ENCODE measurements at regions not wholly inside any gene's neighbourhood (a gene's known extent, or its start where the extent isn't known, plus 50 kb on each side); places are given as distances from the start of the nearest gene placed in this dataset.

DNA sequence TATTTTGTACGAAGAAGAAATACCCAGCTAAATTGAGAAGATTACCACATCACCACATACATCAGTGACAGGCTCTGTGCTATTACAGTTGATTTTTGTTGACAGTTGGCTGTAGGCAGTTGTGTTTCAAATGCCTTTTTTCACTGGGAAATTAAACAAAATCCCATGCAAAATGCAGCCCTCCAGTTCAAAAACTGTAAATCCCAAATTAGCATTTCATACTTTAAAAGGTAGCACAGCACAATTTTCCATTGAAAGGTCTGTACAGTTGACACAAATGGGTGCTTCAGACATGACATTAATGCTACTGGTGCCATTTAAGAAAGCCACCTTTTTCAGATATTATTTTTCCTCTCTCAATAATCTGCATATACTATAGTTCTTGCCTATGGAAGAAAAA, 807.2 kb downstream of the BCL11A start:
- Mint-ChIP-seq H3K9me3 (no peaks in the 10 kb centered on the region), H3K4me3 (no peak overlapping the region), H3K36me3 (ENCODE audit: low read depth) (no peaks in the 10 kb centered on the region)

GRCh38 chr2:59745085-59745484, 808.4 kb downstream of the BCL11A start:
- TF ChIP-seq, protein P1, sequence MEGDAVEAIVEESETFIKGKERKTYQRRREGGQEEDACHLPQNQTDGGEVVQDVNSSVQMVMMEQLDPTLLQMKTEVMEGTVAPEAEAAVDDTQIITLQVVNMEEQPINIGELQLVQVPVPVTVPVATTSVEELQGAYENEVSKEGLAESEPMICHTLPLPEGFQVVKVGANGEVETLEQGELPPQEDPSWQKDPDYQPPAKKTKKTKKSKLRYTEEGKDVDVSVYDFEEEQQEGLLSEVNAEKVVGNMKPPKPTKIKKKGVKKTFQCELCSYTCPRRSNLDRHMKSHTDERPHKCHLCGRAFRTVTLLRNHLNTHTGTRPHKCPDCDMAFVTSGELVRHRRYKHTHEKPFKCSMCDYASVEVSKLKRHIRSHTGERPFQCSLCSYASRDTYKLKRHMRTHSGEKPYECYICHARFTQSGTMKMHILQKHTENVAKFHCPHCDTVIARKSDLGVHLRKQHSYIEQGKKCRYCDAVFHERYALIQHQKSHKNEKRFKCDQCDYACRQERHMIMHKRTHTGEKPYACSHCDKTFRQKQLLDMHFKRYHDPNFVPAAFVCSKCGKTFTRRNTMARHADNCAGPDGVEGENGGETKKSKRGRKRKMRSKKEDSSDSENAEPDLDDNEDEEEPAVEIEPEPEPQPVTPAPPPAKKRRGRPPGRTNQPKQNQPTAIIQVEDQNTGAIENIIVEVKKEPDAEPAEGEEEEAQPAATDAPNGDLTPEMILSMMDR (IDR thresholded peaks at IDR 0.05; ENCODE audit: unreplicated experiment in 3 of 3): no peak
- H3K36me3 Mint-ChIP-seq (ENCODE audit: low read depth): no peaks in the 10 kb centered on the region
- no peaks in the 10 kb centered on the region for H3K9me3 Mint-ChIP-seq
- no peak overlapping the region for H3K27ac Mint-ChIP-seq
- H3K4me3 Mint-ChIP-seq: no peak overlapping the region
- H3K4me1 Mint-ChIP-seq: no peaks in the 10 kb centered on the region
- no peaks in the 10 kb centered on the region for H3K27me3 Mint-ChIP-seq (ENCODE audit: low read depth)

More for the DNA sequence above, 807.2 kb downstream of the BCL11A start:
- no peaks in the 10 kb centered on the region for H3K27me3 Mint-ChIP-seq (ENCODE audit: low read depth)
- H3K4me1 Mint-ChIP-seq: no peaks in the 10 kb centered on the region
- TF ChIP-seq, protein P1 (IDR thresholded peaks at IDR 0.05; ENCODE audit: unreplicated experiment in 3 of 3): no peak
- no peak overlapping the region for H3K27ac Mint-ChIP-seq

DNA sequence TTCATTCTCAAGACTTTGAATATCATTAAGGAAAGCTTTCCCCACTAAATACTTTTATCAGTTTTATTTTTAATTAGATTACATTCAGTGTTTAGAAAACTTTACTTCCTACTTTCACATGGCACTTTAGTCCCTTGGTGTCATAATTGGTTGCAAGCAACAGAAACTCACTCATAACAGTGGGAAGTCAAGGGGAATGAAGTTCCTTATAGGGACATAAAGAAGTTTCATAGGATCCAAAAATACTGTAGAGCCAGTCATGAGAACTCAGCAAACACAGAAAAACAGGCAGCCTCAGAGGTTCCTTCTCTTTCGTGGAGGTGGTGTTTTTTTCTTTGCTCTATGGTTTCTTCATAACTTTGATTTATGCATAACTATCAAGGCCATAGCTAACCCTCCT, 809.0 kb downstream of the BCL11A start:
- no peaks in the 10 kb centered on the region for H3K9me3 Mint-ChIP-seq
- H3K4me3 Mint-ChIP-seq: no peak overlapping the region
- H3K27me3 Mint-ChIP-seq (ENCODE audit: low read depth): no peaks in the 10 kb centered on the region
- no peak overlapping the region for H3K27ac Mint-ChIP-seq
- no peaks in the 10 kb centered on the region for H3K4me1 Mint-ChIP-seq
- TF ChIP-seq, protein P1 (IDR thresholded peaks at IDR 0.05; ENCODE audit: unreplicated experiment in 3 of 3): no peak
- no peaks in the 10 kb centered on the region for H3K36me3 Mint-ChIP-seq (ENCODE audit: low read depth)

DNA sequence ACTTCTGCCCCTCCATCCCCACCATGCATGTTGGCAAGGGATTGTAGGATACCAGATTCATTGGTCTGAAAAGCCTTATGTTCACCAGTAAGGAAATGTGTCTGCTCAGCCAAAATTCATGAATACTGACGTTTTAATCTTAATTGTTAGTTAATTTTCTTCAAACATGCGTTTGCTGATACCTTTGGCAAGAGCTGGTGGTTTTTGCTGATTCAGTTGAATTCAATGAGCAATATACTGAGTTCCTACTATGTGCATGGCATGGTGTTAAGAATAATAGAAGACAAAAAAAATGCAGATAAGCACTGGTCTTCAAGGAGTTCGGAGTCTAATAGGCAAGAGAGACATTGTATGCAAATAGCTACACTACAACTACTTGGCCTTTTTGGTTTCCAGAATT, 811.6 kb downstream of the BCL11A start:
- no peaks in the 10 kb centered on the region for H3K36me3 Mint-ChIP-seq (ENCODE audit: low read depth)
- no peaks in the 10 kb centered on the region for H3K4me1 Mint-ChIP-seq
- H3K4me3 Mint-ChIP-seq: no peak overlapping the region
- H3K9me3 Mint-ChIP-seq: no peaks in the 10 kb centered on the region
- no peak overlapping the region for H3K27ac Mint-ChIP-seq
- H3K27me3 Mint-ChIP-seq (ENCODE audit: low read depth): no peaks in the 10 kb centered on the region
- TF ChIP-seq, protein P1 (IDR thresholded peaks at IDR 0.05; ENCODE audit: unreplicated experiment in 3 of 3): no peak

DNA sequence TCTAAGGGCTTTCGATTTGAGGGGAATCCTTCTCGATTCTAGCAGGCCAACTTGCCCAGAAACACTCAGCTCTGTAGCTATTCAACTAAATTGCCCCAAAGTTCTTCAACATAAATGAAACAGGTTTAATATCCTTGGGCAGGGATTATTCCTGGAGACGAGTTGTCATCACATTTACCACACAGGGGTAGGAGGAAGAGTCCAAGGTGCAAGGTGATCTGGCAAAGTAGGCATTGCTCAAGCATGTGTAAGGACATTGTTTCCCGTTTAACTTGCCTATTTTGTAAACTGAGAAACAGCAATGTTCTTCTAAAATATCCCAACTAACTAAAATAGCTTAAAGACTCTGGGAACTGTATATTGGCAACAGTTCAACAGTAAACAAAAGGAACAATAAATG, 814.3 kb downstream of the BCL11A start:
- H3K27me3 Mint-ChIP-seq (ENCODE audit: low read depth): no peaks in the 10 kb centered on the region
- no peaks in the 10 kb centered on the region for H3K36me3 Mint-ChIP-seq (ENCODE audit: low read depth)
- H3K4me3 Mint-ChIP-seq: no peak overlapping the region
- no peaks in the 10 kb centered on the region for H3K4me1 Mint-ChIP-seq
- no peak overlapping the region for H3K27ac Mint-ChIP-seq
- TF ChIP-seq, protein P1 (IDR thresholded peaks at IDR 0.05; ENCODE audit: unreplicated experiment in 3 of 3): no peak
- H3K9me3 Mint-ChIP-seq: no peaks in the 10 kb centered on the region

- no peaks in the 10 kb centered on the region for H3K9me3 Mint-ChIP-seq
- H3K27me3 Mint-ChIP-seq (ENCODE audit: low read depth): peaks cover 5% of the 10 kb centered on the region
- H3K27ac Mint-ChIP-seq: no peak overlapping the region
- TF ChIP-seq, protein P1 (IDR thresholded peaks at IDR 0.05; ENCODE audit: unreplicated experiment in 3 of 3): no peak
- H3K4me3 Mint-ChIP-seq: no peak overlapping the region
- no peaks in the 10 kb centered on the region for H3K36me3 Mint-ChIP-seq (ENCODE audit: low read depth)
- H3K4me1 Mint-ChIP-seq: peaks cover 13% of the 10 kb centered on the region
These were observed 816.2 kb downstream of the BCL11A start for GRCh38 chr2:59737299-59737698.

Measured in nephron (organoid).